Putamen (tissue), 1 donor: ENCODE measurements at regions not wholly inside any gene's neighbourhood (a gene's known extent, or its start where the extent isn't known, plus 50 kb on each side); places are given as distances from the start of the nearest gene placed in this dataset.
"Not testable (repeated sequence)": the region's sequence is repeated elsewhere in the genome, so short reads cannot be mapped to it uniquely, and the experiment has no call there.

Experiments used
- DNase-seq: peaks from one replicate; pipeline ENCODE4 v3.0.0-alpha.2; 2016; ENCODE audit warnings: low spot score

GRCh38 chr15:56568466-56569167 lies 103.7 kb upstream of the MNS1 start:
- no peak for DNase-seq

DNA sequence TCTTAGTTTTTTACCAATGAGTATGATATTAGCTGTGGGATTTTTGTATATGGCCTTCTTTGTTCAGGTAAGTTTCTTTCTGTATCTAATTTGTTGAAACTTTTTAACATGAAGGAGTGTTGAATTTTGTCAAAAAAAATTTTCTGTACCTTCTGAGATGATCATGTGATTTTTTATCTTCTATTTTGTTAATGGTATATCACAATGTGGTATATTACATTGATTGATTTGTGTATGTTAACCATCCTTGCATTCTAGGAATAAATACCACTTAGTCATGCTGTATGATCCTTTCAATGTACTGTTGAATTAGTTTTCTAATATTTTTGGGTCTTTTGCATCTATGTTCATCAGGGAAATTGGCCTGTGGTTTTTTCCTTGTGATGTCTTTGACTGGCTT lies 92.5 kb upstream of the MNS1 start:
- DNase-seq = no peak

DNA sequence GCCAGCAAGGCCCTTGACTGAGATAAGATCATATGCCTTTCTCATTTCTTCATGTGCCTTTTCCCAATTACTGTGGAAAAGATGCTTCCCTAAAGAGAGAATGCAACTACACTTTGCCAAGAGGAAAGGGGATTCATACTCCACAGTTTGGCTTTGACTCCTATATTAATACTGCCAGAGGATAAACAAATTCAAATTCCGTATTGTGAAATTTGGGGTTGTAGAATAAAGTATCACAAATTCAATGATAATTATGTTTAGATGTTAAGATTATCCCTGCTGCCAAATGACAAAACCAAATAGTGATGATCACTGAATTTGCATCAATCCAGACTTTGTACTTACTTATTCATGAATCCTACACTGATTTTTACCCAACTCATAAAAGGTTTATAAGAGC lies 88.5 kb upstream of the MNS1 start:
- DNase-seq = no peak

DNA sequence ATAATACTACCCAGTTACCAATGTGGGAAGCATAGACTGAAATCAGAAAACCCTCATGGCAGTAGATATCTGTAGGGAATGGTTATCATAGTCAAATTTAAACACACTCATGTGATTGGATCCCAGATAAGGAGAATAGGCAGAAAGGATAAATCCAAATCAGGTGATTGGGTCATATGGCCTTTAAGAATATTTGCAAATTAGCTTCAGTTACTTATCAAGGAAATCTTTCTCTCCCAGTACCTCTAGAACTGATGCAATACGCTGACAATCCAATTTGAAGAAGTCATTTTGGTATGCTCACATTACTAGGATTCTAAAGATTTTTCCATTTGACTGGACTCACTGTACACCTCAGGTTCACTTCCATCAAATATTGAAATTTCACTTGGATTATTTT lies 87.7 kb upstream of the MNS1 start:
- DNase-seq = no peak

DNA sequence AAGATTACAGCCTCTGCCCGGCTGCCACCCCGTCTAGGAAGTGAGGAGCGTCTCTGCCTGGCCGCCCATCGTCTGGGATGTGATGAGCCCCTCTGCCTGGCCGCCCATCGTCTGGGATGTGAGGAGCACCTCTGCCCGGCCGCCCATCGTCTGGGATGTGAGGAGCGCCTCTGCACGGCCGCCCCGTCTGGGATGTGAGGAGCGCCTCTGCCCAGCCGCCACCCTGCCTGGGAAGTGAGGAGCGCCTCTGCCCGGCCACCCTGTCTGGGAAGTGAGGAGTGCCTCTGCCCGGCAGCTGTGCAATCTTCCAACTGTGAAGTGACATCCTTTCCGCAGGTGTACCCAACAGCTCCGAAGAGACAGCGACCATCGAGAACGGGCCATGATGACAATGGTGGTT lies 75.6 kb upstream of the MNS1 start:
- not testable (repeated sequence) for DNase-seq

DNA sequence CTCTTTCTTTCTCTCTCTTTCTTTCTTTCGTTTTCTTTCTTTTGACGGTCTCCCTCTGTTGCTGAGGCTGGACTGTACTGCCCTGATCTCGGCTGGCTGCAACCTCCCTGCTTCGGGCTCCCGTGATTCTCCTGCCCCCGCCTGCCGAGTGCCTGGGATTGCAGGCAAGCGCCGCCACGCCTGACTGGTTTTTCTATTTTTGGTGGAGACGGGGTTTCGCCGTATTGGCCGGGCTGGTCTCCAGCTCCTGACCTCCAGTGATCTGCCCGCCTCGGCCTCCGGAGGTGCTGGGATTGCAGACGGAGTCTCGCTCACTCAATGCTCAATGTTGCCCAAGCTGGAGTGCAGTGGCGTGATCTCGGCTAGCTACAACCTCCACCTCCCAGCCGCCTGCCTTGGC lies 75.2 kb upstream of the MNS1 start:
- DNase-seq = not testable (repeated sequence)

DNA sequence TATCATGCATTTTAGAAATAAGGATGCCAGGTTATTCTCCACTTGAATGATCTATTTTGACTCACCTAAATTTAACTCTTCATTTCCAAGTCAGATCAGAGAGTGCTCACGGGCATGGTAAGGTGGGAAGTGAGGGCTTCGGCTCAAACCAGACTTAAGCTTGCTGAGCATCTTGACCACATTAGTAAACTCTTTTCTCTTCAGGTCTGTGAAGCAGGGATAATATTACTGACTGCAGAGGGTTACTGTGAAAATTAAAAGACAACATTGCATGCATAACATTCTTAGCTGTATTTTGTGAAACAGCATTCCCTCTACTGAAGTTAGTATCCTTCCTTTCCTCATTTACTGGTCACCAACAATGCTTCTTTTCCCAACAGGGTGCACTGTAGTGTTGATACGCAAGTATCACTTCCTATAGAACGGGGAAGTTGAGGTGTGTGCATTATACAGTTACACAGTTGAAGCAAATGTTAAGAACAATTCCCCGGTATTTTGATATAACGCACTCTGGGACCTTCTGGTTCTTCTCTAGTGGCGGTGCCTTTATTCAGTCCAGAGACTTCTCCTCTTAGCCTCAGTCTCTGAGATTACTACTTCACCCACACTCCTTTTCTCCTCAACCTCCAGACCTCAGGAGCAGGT lies 74.1 kb upstream of the MNS1 start:
- no peak for DNase-seq

- no peak for DNase-seq
Observed at GRCh38 chr15:56537881-56538280, 72.9 kb upstream of the MNS1 start.

DNA sequence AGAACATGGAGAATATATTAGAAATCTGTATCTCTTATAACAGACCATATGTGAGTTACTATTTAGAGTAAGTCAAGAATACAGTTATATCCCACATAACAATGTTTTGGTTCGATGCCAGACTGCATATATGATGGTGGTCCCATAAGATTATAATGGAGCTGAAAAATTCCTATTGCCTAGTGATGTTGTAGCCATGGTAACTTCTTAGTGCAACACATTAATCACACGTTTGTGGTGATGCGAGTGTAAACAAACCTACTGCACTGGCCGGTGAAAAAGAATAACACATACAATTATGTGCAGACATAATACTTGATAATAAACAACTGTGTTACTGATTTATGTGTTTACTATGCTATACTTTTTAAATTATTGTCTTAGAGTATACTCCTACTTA lies 69.8 kb upstream of the MNS1 start:
- DNase-seq = no peak

GRCh38 chr15:56533731-56534403 lies 68.9 kb upstream of the MNS1 start:
- no peak for DNase-seq

DNA sequence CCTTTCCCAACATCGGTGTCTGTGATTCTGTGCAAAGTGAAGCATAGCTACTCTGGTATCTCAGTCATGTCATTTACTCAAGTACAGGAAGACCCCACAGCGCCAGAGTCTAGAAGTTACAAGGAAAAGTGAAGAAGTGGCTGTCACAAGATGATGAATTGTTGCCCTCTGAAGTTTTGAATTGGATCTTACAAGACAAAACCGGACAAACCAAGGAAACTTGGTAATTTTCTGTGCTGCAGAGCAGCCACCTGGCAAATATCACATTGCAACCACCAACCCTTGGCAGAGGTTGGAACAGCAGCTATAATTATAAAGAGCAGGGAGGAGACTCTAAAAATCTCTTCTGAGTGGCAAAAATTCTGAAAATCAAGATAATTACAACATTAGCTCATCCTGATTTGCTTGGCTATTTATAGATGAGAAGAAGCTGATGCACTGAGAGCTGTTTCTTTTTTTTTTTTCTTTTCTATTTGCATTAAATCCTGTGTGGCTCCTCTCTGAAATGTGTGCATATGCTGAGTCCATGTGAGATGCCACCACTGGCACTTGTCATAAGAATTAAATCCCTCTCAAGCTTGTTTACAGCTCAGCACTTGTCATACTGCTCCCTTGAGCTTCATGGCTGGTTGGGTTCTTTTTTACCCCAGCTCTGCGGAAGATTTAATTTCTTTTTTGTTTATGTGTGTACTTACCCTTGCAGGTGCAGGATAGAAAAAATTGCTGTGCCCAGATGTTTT lies 68.0 kb upstream of the MNS1 start:
- peak; percentile 42 for DNase-seq

DNA sequence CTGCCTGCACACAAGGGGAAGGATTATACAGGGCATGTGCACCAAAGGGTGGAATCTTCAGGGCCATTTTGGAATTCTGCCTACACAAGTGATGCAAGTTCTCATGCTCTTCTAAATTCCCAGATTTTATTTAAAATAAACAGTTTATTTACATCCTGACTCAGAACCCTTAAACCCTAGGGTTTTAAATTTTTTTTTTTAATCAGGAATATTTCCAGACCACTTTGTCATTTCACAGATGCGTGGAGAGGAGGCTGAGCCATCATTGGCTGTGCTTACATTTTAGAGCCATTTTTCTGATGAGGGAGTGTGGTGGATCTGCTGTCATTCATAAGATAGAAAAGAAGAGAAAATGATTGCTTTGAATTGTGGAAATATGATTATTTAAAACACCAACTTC lies 65.2 kb upstream of the MNS1 start:
- no peak for DNase-seq

DNA sequence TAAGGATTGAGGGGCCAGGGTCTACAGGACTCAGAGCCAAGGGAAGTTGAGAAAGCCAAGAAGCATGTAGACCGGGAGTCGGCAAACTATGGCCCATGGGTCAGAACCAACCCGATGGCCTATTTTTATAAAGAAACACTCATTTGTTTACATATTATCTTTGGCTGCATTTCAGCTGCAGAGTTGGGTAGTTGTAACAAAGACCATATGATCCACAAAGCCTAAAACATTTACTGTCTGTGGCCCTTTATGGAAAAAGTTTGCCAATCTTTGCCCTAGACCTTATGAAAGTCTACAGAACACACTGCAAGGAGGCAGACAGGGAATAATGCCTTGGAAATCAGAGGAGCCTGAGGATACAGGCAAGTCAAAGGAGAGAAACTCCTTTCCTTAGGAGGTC lies 63.2 kb upstream of the MNS1 start:
- DNase-seq = no peak

DNA sequence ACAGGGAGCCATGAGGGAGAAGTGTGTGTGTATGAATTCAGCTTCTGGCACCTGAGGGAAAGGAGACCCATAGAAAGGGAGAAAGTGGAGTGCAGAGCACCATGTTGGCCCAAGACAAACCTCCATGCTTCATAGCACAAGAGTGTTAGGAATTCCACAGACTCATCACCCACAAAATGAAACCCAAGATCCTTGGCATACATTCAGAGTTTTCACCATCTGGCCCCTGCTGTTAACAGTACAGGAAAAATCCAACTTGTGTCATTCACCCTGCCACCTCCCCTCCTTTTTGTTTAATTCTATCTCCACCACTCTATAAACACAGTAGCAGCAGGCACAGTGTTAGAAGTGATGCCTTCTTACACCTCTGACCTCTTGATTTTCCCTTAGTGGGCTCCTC lies 60.0 kb upstream of the MNS1 start:
- DNase-seq = no peak

DNA sequence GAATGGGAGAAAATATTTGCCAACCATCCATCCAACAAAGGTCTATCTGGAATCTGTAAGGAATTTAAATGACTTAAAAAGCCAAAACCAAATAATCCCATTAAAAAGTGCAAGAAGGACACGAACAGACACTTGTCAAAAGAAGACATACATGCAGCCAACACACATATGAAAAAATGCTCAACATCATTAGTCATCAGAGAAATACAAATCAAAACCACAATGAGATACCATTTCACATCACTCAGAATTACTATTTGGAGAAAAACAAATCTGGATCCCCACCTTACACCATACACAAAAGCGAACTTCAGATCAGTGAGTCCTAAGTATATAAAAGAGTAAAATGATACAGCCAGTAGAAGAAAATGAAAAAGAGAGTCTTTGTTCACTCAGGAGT lies 58.6 kb upstream of the MNS1 start:
- DNase-seq = no peak

DNA sequence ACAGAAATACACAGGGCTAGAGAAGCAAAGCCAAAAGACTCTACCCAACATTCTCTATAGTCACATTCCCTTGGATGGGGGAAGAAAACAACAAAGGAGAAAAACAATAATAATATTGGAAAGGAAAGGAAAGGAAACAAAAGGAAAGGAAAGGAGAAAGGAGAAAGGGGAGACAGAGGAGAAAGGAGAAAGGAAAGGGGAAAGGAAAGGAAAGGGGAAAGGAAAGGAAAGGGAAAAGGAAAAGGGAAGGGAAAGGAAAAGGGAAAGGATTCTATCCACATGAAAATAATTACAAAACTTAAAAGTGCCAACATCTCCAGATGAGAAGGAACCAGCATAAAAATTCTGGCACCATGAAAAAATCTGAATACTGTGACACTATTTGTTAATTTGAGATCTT lies 54.1 kb upstream of the MNS1 start:
- DNase-seq = no peak
